ENCODE measurements at regions not wholly inside any gene's neighbourhood (a gene's known extent, or its start where the extent isn't known, plus 50 kb on each side); places are given as distances from the start of the nearest gene placed in this dataset.

DNA sequence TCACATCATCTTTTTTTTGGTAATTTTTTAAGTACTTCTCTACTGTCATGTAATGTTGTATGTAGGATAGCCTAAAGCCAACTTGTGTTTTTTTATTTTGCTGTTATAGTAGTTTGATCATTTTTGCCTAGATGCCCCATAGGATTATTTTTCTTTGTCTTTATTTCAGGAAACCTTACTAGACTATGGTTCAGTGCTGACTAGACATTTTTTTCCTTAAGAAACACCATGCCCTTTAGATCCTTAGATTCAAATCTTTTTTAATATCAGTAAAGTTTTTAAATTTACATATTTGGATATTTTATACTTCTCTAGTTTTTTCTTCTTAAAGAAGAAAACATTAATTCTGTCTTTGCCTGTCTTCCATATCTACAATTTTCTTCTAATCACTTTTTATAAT lies 221.3 kb downstream of the IDS start:
- Histone ChIP-seq H3K27ac (no peak overlapping the region), H3K36me3 (no peaks in the 10 kb centered on the region), H3K9me3 (no peaks in the 10 kb centered on the region), H3K4me3 (no peak overlapping the region), H3K27me3 (replicated peaks; ENCODE audit: insufficient read depth) (no peaks in the 10 kb centered on the region), H3K4me1 (ENCODE audit: control insufficient read depth in 1 of 2, low read depth in 2 of 2) (no peaks in the 10 kb centered on the region)
- ATAC-seq (ENCODE audit: insufficient number of reproducible peaks, low FRiP score, low read depth): no peak
- TF ChIP-seq, protein P1, sequence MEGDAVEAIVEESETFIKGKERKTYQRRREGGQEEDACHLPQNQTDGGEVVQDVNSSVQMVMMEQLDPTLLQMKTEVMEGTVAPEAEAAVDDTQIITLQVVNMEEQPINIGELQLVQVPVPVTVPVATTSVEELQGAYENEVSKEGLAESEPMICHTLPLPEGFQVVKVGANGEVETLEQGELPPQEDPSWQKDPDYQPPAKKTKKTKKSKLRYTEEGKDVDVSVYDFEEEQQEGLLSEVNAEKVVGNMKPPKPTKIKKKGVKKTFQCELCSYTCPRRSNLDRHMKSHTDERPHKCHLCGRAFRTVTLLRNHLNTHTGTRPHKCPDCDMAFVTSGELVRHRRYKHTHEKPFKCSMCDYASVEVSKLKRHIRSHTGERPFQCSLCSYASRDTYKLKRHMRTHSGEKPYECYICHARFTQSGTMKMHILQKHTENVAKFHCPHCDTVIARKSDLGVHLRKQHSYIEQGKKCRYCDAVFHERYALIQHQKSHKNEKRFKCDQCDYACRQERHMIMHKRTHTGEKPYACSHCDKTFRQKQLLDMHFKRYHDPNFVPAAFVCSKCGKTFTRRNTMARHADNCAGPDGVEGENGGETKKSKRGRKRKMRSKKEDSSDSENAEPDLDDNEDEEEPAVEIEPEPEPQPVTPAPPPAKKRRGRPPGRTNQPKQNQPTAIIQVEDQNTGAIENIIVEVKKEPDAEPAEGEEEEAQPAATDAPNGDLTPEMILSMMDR (IDR thresholded peaks at IDR 0.05): no peak
- DNase-seq (ENCODE audit: low spot score): no peak

DNA sequence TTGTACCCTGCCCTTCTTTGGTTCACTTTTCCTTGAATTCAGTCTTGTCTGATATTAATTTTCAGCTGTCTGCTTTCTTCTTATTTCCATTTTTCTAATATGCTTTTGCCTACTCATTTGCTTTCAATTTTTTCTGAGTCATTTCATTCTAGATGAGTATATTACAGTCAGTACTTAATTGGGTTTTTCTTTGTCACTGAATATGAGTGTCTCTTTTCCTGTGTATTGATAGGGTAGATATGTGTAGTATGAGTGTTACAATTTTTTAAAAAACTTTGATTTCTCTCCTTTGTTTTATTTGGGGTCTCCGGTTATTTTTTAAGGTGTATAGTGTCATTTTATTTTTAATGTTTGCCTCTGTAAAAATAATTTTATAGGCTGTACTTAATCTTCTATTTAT lies 222.2 kb downstream of the IDS start:
- H3K4me3 ChIP-seq: no peak overlapping the region
- no peaks in the 10 kb centered on the region for H3K27me3 ChIP-seq (replicated peaks; ENCODE audit: insufficient read depth)
- H3K4me1 ChIP-seq (ENCODE audit: control insufficient read depth in 1 of 2, low read depth in 2 of 2): no peaks in the 10 kb centered on the region
- DNase-seq (ENCODE audit: low spot score) (no peak), ATAC-seq (ENCODE audit: insufficient number of reproducible peaks, low FRiP score, low read depth) (no peak)
- H3K36me3 ChIP-seq: no peaks in the 10 kb centered on the region
- no peaks in the 10 kb centered on the region for H3K9me3 ChIP-seq
- no peak overlapping the region for H3K27ac ChIP-seq
- TF ChIP-seq, protein P1 (IDR thresholded peaks at IDR 0.05): no peak

DNA sequence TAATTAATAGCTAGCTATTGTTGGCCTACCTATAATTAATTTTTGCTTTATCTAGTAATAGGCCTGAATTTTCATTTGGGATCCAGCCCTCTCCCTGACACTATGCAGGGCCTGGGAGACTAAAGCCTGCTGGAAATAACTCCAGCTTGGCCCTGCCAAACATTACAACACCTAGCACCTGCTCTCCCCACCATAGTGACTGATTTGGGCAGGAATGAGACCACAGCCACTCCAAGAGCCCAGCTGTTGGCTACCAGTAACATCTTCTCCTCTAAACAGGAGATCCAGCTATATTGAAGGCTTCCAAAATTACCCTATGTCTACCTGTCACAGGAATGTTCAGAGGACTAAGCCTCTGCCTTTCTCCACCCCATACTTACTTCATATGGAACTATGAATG lies 225.1 kb downstream of the IDS start:
- no peaks in the 10 kb centered on the region for H3K9me3 ChIP-seq
- DNase-seq (ENCODE audit: low spot score) (no peak), ATAC-seq (ENCODE audit: insufficient number of reproducible peaks, low FRiP score, low read depth) (no peak)
- H3K36me3 ChIP-seq: no peaks in the 10 kb centered on the region
- TF ChIP-seq, protein P1 (IDR thresholded peaks at IDR 0.05): no peak
- no peak overlapping the region for H3K4me3 ChIP-seq
- H3K27ac ChIP-seq: no peak overlapping the region
- H3K27me3 ChIP-seq (replicated peaks; ENCODE audit: insufficient read depth): no peaks in the 10 kb centered on the region
- H3K4me1 ChIP-seq (ENCODE audit: control insufficient read depth in 1 of 2, low read depth in 2 of 2): no peaks in the 10 kb centered on the region

DNA sequence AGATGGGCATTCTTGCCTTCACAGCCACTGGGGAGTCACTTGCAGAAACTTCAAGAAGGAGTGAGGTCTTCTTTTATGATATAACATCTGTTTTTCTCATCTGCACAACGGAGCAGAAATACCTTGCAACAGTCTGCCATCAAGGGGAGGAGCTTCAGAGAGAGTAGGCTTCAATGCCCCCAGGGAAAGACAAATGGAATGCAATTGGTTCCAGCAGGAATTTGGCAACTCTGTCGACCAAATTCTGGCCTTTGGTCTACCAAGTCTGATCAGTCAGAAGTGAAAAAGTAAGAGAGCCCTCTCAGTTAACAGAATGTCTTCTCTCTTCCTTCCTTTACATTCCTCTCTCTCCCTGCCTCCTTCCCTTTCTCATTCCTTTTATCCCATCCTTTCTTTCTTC lies 229.3 kb downstream of the IDS start:
- H3K36me3 ChIP-seq: no peaks in the 10 kb centered on the region
- no peak overlapping the region for H3K4me3 ChIP-seq
- TF ChIP-seq, protein P1 (IDR thresholded peaks at IDR 0.05): no peak
- no peak for DNase-seq (ENCODE audit: low spot score)
- H3K9me3 ChIP-seq: no peaks in the 10 kb centered on the region
- no peak overlapping the region for H3K27ac ChIP-seq
- ATAC-seq (ENCODE audit: insufficient number of reproducible peaks, low FRiP score, low read depth): no peak
- no peaks in the 10 kb centered on the region for H3K4me1 ChIP-seq (ENCODE audit: control insufficient read depth in 1 of 2, low read depth in 2 of 2)
- H3K27me3 ChIP-seq (replicated peaks; ENCODE audit: insufficient read depth): no peaks in the 10 kb centered on the region

DNA sequence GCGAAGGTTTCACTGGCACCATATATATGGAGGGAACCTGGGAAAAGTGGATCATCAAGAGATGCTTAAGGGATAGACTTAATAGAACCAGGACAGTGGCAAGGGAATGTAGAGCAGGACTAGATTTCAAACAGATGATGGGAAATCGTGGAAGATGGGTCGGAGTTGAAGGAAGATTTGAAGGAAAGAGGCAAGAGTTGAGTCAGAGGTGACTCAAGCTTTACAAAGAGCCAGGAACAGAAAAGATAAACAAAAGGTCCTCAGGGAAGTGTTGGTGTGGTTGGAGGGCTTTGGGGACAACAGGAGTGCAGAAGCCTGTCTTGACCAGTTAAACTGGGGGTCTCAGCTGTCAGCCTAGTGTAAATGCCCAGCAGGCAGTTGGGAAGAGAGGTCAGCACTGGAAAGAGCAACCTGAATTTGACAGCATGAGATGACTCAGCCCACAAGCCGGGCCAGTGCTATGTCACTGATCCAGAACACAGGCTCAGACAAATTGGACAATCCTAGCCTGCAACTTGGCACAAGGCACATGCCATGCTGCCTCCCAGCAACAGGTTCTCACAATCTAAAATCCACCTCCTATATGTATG lies 230.5 kb downstream of the IDS start:
- Histone ChIP-seq H3K9me3 (no peaks in the 10 kb centered on the region), H3K27me3 (replicated peaks; ENCODE audit: insufficient read depth) (no peaks in the 10 kb centered on the region), H3K27ac (no peak overlapping the region), H3K4me3 (no peak overlapping the region), H3K36me3 (no peaks in the 10 kb centered on the region), H3K4me1 (ENCODE audit: control insufficient read depth in 1 of 2, low read depth in 2 of 2) (no peaks in the 10 kb centered on the region)
- TF ChIP-seq, protein P1 (IDR thresholded peaks at IDR 0.05): no peak
- DNase-seq (ENCODE audit: low spot score) (no peak), ATAC-seq (ENCODE audit: insufficient number of reproducible peaks, low FRiP score, low read depth) (no peak)

Measured in thoracic aorta (tissue), 2 donors.